ENCODE measurements at regions not wholly inside any gene's neighbourhood (a gene's known extent, or its start where the extent isn't known, plus 50 kb on each side); places are given as distances from the start of the nearest gene placed in this dataset.
A peak's percentile ranks its signal among the peaks of the same experiment; 100 is the strongest.

- no peak overlapping the region for H3K27ac Mint-ChIP-seq (ENCODE audit: unreplicated experiment)
- peaks cover 5% of the 10 kb centered on the region for H3K4me1 Mint-ChIP-seq (ENCODE audit: unreplicated experiment)
- TF ChIP-seq, protein P1, sequence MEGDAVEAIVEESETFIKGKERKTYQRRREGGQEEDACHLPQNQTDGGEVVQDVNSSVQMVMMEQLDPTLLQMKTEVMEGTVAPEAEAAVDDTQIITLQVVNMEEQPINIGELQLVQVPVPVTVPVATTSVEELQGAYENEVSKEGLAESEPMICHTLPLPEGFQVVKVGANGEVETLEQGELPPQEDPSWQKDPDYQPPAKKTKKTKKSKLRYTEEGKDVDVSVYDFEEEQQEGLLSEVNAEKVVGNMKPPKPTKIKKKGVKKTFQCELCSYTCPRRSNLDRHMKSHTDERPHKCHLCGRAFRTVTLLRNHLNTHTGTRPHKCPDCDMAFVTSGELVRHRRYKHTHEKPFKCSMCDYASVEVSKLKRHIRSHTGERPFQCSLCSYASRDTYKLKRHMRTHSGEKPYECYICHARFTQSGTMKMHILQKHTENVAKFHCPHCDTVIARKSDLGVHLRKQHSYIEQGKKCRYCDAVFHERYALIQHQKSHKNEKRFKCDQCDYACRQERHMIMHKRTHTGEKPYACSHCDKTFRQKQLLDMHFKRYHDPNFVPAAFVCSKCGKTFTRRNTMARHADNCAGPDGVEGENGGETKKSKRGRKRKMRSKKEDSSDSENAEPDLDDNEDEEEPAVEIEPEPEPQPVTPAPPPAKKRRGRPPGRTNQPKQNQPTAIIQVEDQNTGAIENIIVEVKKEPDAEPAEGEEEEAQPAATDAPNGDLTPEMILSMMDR (IDR thresholded peaks at IDR 0.05) = no peak
- H3K4me3 Mint-ChIP-seq (ENCODE audit: unreplicated experiment) = no peak overlapping the region
- peaks cover 7% of the 10 kb centered on the region for H3K27me3 Mint-ChIP-seq (ENCODE audit: unreplicated experiment)
- peak; percentile 32 for DNase-seq (ENCODE audit: extremely low spot score, unreplicated experiment)
- H3K9me3 Mint-ChIP-seq (ENCODE audit: unreplicated experiment) = no peaks in the 10 kb centered on the region
- H3K36me3 Mint-ChIP-seq (ENCODE audit: unreplicated experiment) = no peaks in the 10 kb centered on the region
Observed at GRCh38 chr10:125535559-125535958, 147.4 kb downstream of the TEX36 start.

- peak; percentile 34 for DNase-seq (ENCODE audit: extremely low spot score, unreplicated experiment)
- H3K36me3 Mint-ChIP-seq (ENCODE audit: unreplicated experiment) = no peaks in the 10 kb centered on the region
- H3K4me1 Mint-ChIP-seq (ENCODE audit: unreplicated experiment) = peaks cover 5% of the 10 kb centered on the region
- H3K9me3 Mint-ChIP-seq (ENCODE audit: unreplicated experiment) = no peaks in the 10 kb centered on the region
- peaks cover 7% of the 10 kb centered on the region for H3K27me3 Mint-ChIP-seq (ENCODE audit: unreplicated experiment)
- TF ChIP-seq, protein P1 (IDR thresholded peaks at IDR 0.05) = no peak
- H3K4me3 Mint-ChIP-seq (ENCODE audit: unreplicated experiment) = no peak overlapping the region
- no peak overlapping the region for H3K27ac Mint-ChIP-seq (ENCODE audit: unreplicated experiment)
Observed at GRCh38 chr10:125534515-125534914, 148.4 kb downstream of the TEX36 start.

DNA sequence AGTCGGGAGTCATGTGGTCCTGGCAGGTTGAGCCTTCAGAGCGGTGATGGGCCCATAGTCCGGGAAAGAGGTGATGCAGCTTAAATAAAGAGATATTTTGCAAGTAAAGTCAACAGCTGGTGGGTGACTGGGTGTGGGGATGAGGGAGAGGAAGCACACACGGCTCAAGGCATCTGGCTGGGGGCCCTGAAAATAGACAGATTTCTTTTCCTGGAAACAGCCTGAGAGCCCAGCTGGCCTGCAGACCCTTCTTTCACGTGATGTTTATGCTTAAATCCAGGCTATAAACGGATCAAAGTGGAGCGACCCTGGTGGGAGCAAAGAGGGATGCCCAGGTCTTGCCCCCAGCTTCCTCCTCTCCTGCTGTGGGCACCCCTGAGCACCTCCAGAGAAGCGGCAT, 149.1 kb downstream of the TEX36 start:
- no peak for DNase-seq (ENCODE audit: extremely low spot score, unreplicated experiment)
- TF ChIP-seq, protein P1 (IDR thresholded peaks at IDR 0.05) = no peak
- Mint-ChIP-seq H3K27me3 (ENCODE audit: unreplicated experiment) (peaks cover 7% of the 10 kb centered on the region), H3K4me1 (ENCODE audit: unreplicated experiment) (peaks cover 3% of the 10 kb centered on the region), H3K4me3 (ENCODE audit: unreplicated experiment) (no peak overlapping the region), H3K27ac (ENCODE audit: unreplicated experiment) (no peak overlapping the region), H3K9me3 (ENCODE audit: unreplicated experiment) (no peaks in the 10 kb centered on the region), H3K36me3 (ENCODE audit: unreplicated experiment) (no peaks in the 10 kb centered on the region)

DNA sequence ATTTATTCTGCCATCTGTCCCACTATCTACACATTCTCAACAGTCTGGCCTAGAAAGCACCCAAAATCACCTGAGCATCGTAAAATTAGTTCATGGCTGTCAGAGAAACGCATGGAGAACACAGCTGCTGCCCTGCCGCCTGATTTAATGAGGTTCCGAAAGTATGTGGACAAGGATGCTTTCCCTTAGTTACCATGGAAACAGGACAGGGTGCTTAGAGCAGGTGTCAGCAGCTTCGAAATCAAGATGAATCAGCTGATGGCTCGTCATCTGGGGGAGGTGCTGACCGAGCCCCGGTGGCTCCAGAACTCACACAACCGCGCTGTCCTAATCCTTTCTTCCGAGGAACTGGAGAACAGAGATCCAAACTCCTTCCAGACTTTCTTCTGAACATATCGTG, 151.5 kb downstream of the TEX36 start:
- Mint-ChIP-seq H3K27me3 (ENCODE audit: unreplicated experiment) (peaks cover 2% of the 10 kb centered on the region), H3K36me3 (ENCODE audit: unreplicated experiment) (no peaks in the 10 kb centered on the region), H3K9me3 (ENCODE audit: unreplicated experiment) (no peaks in the 10 kb centered on the region), H3K4me1 (ENCODE audit: unreplicated experiment) (no peaks in the 10 kb centered on the region), H3K4me3 (ENCODE audit: unreplicated experiment) (no peak overlapping the region), H3K27ac (ENCODE audit: unreplicated experiment) (no peak overlapping the region)
- TF ChIP-seq, protein P1 (IDR thresholded peaks at IDR 0.05) = no peak
- DNase-seq (ENCODE audit: extremely low spot score, unreplicated experiment) = peak; percentile 30

- TF ChIP-seq, protein P1 (IDR thresholded peaks at IDR 0.05) = no peak
Observed at GRCh38 chr10:125523347-125523746, 159.6 kb downstream of the TEX36 start.

More at GRCh38 chr10:125523347-125523746, 159.6 kb downstream of the TEX36 start:
- no peaks in the 10 kb centered on the region for H3K36me3 Mint-ChIP-seq (ENCODE audit: unreplicated experiment)
- peaks cover 8% of the 10 kb centered on the region for H3K27me3 Mint-ChIP-seq (ENCODE audit: unreplicated experiment)
- H3K4me1 Mint-ChIP-seq (ENCODE audit: unreplicated experiment) = no peaks in the 10 kb centered on the region
- H3K27ac Mint-ChIP-seq (ENCODE audit: unreplicated experiment) = no peak overlapping the region
- peak; percentile 75 for DNase-seq (ENCODE audit: extremely low spot score, unreplicated experiment)
- no peaks in the 10 kb centered on the region for H3K9me3 Mint-ChIP-seq (ENCODE audit: unreplicated experiment)
- no peak overlapping the region for H3K4me3 Mint-ChIP-seq (ENCODE audit: unreplicated experiment)
